GM10248 (cell line): ENCODE measurements at regions not wholly inside any gene's neighbourhood (a gene's known extent, or its start where the extent isn't known, plus 50 kb on each side); places are given as distances from the start of the nearest gene placed in this dataset.

ENCODE experiments used
- CTCF ChIA-PET: fragments of 300-600 bp; sonication (Branson Sonifier 250); formaldehyde crosslinking; extraction: SDS; loops from one replicate; lab custom pipeline; 2021; ENCODE audit warnings: antibody characterized with exemption; lab: Yijun Ruan, JAX
- POLR2A ChIA-PET: fragments of 350-650 bp; sonication (Branson Sonifier 250); formaldehyde crosslinking; extraction: SDS; loops from one replicate; lab custom pipeline; 2020; ENCODE audit warnings: antibody characterized with exemption; lab: Yijun Ruan, JAX
- DNase-seq: peaks from one replicate; pipeline ENCODE4 v3.0.0; 2012; ENCODE audit errors: extremely low spot score
- CTCF ChIP-seq: IDR thresholded peaks from 2 replicates; pipeline ENCODE4 v1.5.1; 2012; ENCODE audit warnings: mild to moderate bottlenecking, low read depth; ENCODE audit errors: extremely low read depth, missing control alignments, control extremely low read depth

- TF ChIP-seq CTCF: no peak
- DNase-seq: no peak
- CTCF ChIA-PET: interaction anchor here (1.4 kb wide), 1 partner anchor 23 kb away, joined by 3 read pairs; no protein-coding TSS in a partner anchor
- POLR2A ChIA-PET: no interaction called here
Measured at GRCh38 chr3:23044463-23044862, 158.7 kb upstream of the UBE2E2 start.

- CTCF ChIA-PET: interaction anchor here (1.3 kb wide), 1 partner anchor 29 kb away, joined by 3 read pairs; no protein-coding TSS in a partner anchor
- no peak for DNase-seq
- no peak for TF ChIP-seq CTCF
- POLR2A ChIA-PET: no interaction called here
Measured at GRCh38 chr3:23046536-23046935, 156.6 kb upstream of the UBE2E2 start.

- ChIA-PET POLR2A (no interaction called here), CTCF (interaction anchor here (1.0 kb wide), 1 partner anchor 8 kb away, joined by 3 read pairs; no protein-coding TSS in a partner anchor)
- no peak for TF ChIP-seq CTCF
- DNase-seq: no peak
Measured at GRCh38 chr3:23051240-23052140, 151.6 kb upstream of the UBE2E2 start.

GRCh38 chr3:23052208-23052607 lies 150.9 kb upstream of the UBE2E2 start:
- CTCF ChIA-PET: interaction anchor here (1.0 kb wide), 1 partner anchor 9 kb away, joined by 3 read pairs; no protein-coding TSS in a partner anchor
- no peak for TF ChIP-seq CTCF
- POLR2A ChIA-PET: no interaction called here
- no peak for DNase-seq

- ChIA-PET POLR2A (no interaction called here), CTCF (no interaction called here)
- DNase-seq: no peak
- TF ChIP-seq CTCF: no peak
Measured at GRCh38 chr3:23052620-23053019, 150.5 kb upstream of the UBE2E2 start.

- CTCF ChIA-PET: no interaction called here
- no peak for DNase-seq
Measured at GRCh38 chr3:23055733-23056376, 147.3 kb upstream of the UBE2E2 start.

More at GRCh38 chr3:23055733-23056376, 147.3 kb upstream of the UBE2E2 start:
- no peak for TF ChIP-seq CTCF
- POLR2A ChIA-PET: no interaction called here
